HG02623 (cell line): ENCODE measurements at regions not wholly inside any gene's neighbourhood (a gene's known extent, or its start where the extent isn't known, plus 50 kb on each side); places are given as distances from the start of the nearest gene placed in this dataset.

Experiments used
- ATAC-seq: cut with Tn5 transposase; IDR thresholded peaks from one replicate; pipeline ENCODE4 v1.9.1; 2021; ENCODE audit warnings: moderate library complexity; ENCODE audit not compliant: unreplicated experiment

GRCh38 chr6:14739827-14740226 lies 506.0 kb upstream of the JARID2 start:
- ATAC-seq: no peak

- no peak for ATAC-seq
These were observed 503.7 kb upstream of the JARID2 start for GRCh38 chr6:14742171-14742570.

GRCh38 chr6:14742680-14743079 lies 503.2 kb upstream of the JARID2 start:
- ATAC-seq: no peak

GRCh38 chr6:14743144-14743473 lies 502.8 kb upstream of the JARID2 start:
- no peak for ATAC-seq

- no peak for ATAC-seq
These were observed 502.2 kb upstream of the JARID2 start for GRCh38 chr6:14743474-14744211.

GRCh38 chr6:14744212-14744556 lies 501.7 kb upstream of the JARID2 start:
- no peak for ATAC-seq

GRCh38 chr6:14746139-14746837 lies 499.6 kb upstream of the JARID2 start:
- ATAC-seq: no peak

- no peak for ATAC-seq
These were observed 497.9 kb upstream of the JARID2 start for GRCh38 chr6:14747881-14748520.

- ATAC-seq: no peak
These were observed 497.2 kb upstream of the JARID2 start for GRCh38 chr6:14748679-14749078.

GRCh38 chr6:14750059-14750661 lies 495.7 kb upstream of the JARID2 start:
- ATAC-seq: no peak

- ATAC-seq: no peak
These were observed 494.2 kb upstream of the JARID2 start for GRCh38 chr6:14751645-14752175.

GRCh38 chr6:14754751-14755513 lies 490.9 kb upstream of the JARID2 start:
- no peak for ATAC-seq

- ATAC-seq: no peak
These were observed 489.5 kb upstream of the JARID2 start for GRCh38 chr6:14756340-14756739.

- ATAC-seq: no peak
These were observed 488.9 kb upstream of the JARID2 start for GRCh38 chr6:14757014-14757413.

- no peak for ATAC-seq
These were observed 488.5 kb upstream of the JARID2 start for GRCh38 chr6:14757418-14757817.

GRCh38 chr6:14758421-14759081 lies 487.3 kb upstream of the JARID2 start:
- no peak for ATAC-seq

- ATAC-seq: no peak
These were observed 485.7 kb upstream of the JARID2 start for GRCh38 chr6:14759976-14760672.

GRCh38 chr6:14762077-14762476 lies 483.8 kb upstream of the JARID2 start:
- ATAC-seq: no peak

- ATAC-seq: no peak
These were observed 482.7 kb upstream of the JARID2 start for GRCh38 chr6:14763139-14763538.

- ATAC-seq: no peak
These were observed 482.3 kb upstream of the JARID2 start for GRCh38 chr6:14763616-14764015.
